HG03060 (cell line): ENCODE measurements at regions not wholly inside any gene's neighbourhood (a gene's known extent, or its start where the extent isn't known, plus 50 kb on each side); places are given as distances from the start of the nearest gene placed in this dataset.

Source experiments
- ATAC-seq: cut with Tn5 transposase; IDR thresholded peaks from one replicate; pipeline ENCODE4 v1.9.1; 2021; ENCODE audit warnings: low read depth, moderate number of reproducible peaks; ENCODE audit not compliant: unreplicated experiment

DNA sequence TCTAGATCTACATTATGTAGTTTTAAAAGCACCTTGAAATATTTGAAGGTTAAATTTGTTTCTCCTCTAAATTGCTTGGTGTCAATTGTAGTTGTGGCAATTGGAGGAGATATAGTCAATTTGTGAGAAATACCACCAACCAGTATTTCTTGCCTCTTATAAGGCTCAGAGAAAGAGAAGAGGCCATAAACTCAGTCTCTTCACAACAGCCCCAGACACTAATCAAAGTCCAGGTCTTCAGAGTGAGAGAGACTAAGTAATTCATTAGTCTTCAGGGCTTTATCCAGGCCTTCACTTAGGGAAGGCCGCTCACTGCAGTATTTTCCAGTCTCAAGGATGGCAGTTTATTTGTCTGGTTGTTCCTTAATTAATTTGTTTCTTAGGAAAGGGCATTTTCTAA is 168.0 kb upstream of the RGMB start:
- no peak for ATAC-seq

DNA sequence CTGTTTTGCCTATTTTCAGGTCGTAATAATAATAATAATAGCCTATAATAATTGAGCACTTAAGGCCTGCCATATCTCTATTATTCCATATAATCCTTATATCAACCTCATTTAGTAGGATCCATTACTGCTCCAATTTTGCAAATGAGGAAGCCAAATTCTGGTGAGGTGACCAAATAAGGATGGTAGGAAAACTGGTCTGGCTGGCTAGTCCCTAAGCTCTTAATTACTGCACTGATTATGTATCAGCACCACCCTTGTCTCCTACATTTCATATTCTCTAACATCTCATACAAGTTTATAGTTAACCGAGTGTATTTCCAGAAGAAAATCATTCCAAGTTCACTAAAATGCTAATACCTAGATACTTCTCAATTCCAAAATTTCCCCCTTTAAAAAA is 166.5 kb upstream of the RGMB start:
- no peak for ATAC-seq

GRCh38 chr5:98608052-98608451 is 165.4 kb upstream of the RGMB start:
- ATAC-seq: no peak

DNA sequence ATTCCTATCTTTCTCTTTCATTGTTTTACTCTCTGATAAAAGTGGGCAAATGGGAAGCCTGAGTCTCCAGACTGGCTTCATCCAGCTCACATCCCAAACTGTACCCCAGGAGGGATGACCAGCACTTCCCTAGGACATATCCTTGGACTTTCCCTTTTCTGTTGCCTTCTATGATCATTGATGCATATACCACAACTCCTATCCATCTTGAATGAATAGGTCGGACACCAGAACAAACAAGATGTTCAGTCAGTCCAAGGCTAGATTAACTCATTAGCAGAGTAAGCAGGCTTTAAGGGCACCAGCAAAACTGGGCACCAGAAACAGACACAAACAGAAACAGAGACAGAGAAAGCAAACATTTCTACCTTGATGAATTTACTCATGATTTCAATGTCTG is 159.1 kb upstream of the RGMB start:
- ATAC-seq: no peak

GRCh38 chr5:98621821-98622220 is 151.6 kb upstream of the RGMB start:
- ATAC-seq: no peak

DNA sequence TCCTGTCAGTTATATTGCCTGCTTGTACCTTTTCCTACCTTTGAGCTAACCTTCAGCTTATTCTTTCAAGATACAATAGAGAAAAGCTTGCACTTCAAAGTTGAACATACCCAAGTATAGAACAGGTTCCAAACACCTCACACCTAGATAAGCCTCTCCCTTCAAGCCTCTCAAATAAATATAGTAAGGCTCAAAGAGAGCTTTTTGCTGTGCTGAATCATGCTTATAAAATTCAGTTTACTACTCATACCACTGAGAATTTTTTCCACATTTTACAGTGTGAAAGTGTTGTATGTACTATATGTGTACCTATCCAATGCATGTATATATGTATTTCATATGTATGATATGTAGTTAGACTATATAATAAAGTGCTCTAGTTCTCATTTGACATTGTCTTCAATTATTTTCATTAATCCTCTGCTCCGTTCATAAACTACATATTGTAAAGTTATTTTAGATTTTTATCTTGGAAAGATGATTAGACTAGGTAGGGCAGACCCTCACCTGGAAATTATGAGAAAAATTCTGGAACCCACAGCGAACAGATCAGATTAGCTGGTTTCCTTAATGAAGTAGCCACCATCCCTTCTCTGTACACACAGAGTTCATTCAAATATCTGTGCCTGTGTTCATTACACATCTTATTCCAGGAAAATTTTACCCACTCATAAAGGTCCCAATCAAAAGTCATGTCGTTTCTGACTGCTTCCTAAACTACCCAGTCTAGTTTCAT is 149.2 kb upstream of the RGMB start:
- no peak for ATAC-seq

DNA sequence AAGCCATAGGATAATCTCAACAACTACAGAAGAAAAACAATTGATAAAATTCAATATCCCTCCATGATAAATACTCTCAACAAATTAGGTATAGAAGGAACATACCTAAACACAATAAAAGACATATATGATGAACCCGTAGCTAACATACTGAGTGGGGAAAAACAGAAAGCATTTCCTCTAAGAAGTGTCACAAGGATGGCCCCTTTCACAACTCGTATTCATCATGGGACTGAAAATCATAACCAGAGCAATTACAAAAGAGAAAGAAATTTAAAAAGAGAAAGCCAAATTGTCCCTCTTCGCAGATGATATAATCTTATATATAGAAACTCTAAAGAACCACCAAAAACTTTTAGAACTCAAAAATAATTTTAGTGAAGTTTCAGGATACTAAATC is 146.3 kb upstream of the RGMB start:
- no peak for ATAC-seq

DNA sequence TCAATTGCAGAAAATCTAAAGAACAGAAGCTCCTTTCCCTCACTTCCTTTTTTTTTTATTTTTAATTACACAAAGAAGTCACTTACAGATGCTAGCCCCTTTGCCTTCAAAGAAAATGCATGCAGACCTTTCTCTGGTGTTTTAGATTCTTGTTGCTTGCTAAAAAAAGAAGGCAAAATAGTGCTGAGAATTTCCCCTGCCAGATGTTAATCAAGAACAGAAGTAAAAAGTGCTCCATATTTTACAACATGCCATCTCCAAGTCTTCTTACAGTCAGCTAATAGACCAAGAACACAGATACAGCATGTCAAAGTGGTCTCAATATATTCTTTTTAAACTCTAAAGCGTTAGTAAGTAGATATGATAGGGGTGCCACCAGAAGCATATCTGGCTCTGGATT is 142.8 kb upstream of the RGMB start:
- ATAC-seq: no peak

- no peak for ATAC-seq
Observed at GRCh38 chr5:98631311-98632054, 142.0 kb upstream of the RGMB start.

GRCh38 chr5:98635656-98636055 is 137.8 kb upstream of the RGMB start:
- no peak for ATAC-seq

GRCh38 chr5:98637116-98637515 is 136.3 kb upstream of the RGMB start:
- no peak for ATAC-seq

- ATAC-seq: no peak
Observed at GRCh38 chr5:98637557-98637956, 135.9 kb upstream of the RGMB start.

DNA sequence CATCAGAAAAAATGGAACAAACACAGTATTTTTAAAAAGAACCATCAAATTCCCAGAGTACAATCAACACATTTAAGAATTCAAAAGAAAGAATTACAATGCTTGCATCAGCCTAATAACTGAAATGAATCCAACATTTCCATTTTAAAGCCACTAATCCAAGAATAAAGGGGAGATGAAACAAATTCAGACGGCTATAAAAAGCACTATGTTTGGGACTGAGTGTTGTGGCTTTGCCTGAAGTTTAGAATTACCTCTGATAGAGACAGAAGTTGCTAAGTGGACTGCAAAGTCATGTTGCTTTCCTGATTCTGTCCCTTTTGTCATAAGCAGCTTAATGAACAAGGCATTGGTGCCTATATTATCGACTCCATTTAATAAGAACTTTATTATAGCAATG is 135.4 kb upstream of the RGMB start:
- no peak for ATAC-seq

DNA sequence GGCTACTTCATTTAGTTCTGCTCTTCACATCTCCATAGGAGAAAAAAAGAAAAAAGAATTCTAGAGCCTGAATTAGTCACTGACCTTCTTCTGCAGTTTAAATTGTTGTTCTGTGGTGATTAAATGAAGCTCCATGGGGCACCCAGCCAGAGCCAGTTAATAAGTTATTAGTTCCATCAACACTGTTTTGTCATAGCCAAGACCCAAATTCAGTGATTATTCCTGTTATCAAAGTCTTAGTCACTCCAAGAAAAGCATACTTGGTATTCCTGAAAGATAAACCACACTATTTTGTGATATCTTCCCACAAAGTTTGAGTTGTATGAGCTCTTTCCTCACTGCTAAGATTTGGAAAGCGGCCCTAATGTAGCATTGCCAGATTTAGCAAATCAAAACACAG is 134.8 kb upstream of the RGMB start:
- ATAC-seq: no peak

- ATAC-seq: no peak
Observed at GRCh38 chr5:98639274-98639673, 134.2 kb upstream of the RGMB start.

DNA sequence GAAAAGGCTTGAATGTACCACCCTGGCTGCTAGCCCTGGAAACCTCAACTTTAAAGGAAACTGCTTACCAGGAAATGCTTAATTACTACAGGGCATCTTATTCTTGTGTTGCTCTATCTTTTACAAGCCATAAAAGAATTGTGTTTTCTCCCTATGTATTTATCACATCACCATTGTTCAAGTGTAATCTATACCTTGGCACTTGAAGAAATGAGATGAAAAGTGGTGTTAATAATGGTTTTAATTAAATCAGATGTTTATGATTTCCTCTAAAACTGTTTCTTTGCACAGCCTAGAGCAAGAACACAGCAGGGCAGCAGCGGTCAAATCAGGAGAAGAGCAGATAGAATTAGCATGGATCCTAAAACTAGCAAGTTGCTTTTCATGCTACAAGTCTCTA is 131.8 kb upstream of the RGMB start:
- ATAC-seq: no peak

- no peak for ATAC-seq
Observed at GRCh38 chr5:98643569-98643968, 129.9 kb upstream of the RGMB start.

DNA sequence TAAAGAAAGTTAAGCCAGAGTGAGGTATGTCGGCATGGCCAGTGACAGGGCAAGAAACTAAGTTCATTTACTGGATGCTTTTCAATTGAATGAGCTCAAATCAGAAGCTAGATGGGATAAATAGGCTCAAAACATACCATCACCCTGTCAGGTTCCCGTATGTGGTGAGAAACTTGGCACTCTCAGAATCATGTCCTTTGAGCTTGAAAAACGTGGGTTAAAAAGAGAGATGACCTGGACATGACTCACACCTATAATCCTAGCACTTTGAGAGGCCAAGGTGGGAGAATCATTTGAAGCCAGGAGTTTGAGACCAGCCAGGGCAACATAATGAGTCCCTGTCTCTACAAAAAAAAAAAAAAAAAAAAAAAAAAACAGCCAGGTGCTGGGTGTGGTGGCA is 121.7 kb upstream of the RGMB start:
- no peak for ATAC-seq

GRCh38 chr5:98656125-98656795 is 117.2 kb upstream of the RGMB start:
- ATAC-seq: no peak

- no peak for ATAC-seq
Observed at GRCh38 chr5:98656796-98657195, 116.7 kb upstream of the RGMB start.

DNA sequence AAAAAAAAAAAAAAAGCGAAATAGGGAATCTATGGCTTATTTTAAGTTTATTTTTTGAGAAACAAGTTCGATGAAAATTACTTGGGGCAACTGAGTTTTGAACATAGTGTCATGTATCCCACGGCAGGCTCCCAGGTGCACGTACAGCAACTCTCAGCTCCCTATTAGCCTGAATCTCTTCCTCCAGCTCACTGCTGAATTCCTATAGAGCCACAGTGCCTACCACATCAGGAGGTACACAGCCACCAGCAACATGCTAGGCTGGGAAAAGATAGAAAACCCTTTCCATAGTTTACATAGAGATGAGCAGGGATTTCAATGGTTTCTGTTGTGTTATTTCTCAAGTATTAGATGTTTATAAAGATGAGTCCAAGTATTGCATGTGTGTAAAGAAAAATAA is 115.9 kb upstream of the RGMB start:
- no peak for ATAC-seq

DNA sequence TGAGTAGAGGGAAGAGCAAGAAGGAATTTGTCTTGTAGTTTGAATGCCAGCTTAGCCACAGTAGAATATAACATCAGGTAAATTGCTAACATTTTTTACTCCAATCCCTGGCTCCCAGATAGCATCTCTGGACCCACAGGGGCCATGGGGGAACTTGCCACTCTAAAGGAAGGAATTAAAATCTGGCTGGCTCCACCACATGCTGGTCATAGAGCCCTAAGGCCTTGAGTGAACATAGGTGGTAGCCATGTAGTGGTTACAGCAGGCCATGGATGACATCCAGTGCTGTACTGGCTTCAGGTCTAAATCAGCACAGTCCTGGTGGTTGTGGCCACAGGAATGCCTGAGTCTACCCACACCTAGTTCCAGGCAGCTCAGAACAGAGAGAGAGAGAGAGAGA is 109.9 kb upstream of the RGMB start:
- no peak for ATAC-seq
